ENCODE measurements at regions not wholly inside any gene's neighbourhood (a gene's known extent, or its start where the extent isn't known, plus 50 kb on each side); places are given as distances from the start of the nearest gene placed in this dataset.

DNA sequence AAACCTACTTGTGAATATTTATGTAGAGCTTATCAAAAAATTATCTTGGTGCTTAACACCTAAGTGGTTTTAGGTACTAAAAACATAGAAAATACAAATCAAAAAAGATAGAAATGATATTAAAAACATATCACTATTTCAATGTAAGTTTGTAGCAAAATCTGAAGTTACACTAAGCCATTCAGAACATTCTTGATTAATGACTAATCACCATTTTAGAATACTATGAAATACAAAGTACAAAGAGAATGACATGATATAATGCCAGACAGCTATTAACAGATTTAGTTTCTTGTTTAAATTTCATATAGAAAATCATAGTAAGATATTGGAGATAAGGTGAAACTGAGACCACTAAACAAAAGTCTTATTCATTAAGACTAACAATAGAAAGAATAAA, 169.7 kb upstream of the AGTR1 start:
- TF ChIP-seq, protein P1, sequence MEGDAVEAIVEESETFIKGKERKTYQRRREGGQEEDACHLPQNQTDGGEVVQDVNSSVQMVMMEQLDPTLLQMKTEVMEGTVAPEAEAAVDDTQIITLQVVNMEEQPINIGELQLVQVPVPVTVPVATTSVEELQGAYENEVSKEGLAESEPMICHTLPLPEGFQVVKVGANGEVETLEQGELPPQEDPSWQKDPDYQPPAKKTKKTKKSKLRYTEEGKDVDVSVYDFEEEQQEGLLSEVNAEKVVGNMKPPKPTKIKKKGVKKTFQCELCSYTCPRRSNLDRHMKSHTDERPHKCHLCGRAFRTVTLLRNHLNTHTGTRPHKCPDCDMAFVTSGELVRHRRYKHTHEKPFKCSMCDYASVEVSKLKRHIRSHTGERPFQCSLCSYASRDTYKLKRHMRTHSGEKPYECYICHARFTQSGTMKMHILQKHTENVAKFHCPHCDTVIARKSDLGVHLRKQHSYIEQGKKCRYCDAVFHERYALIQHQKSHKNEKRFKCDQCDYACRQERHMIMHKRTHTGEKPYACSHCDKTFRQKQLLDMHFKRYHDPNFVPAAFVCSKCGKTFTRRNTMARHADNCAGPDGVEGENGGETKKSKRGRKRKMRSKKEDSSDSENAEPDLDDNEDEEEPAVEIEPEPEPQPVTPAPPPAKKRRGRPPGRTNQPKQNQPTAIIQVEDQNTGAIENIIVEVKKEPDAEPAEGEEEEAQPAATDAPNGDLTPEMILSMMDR (IDR thresholded peaks at IDR 0.05): no peak
- TF ChIP-seq EP300 (IDR thresholded peaks at IDR 0.05) (no peak), POLR2A (IDR thresholded peaks at IDR 0.05) (no peak), POLR2AphosphoS5 (IDR thresholded peaks at IDR 0.05) (no peak)

All from gastroesophageal sphincter (tissue), 3 donors.